ENCODE measurements at regions not wholly inside any gene's neighbourhood (a gene's known extent, or its start where the extent isn't known, plus 50 kb on each side); places are given as distances from the start of the nearest gene placed in this dataset.

GRCh38 chr5:107306594-107306993 lies 364.1 kb downstream of the EFNA5 start:
- H2BK120ac ChIP-seq (ENCODE audit: low read depth, low read length) = no peak overlapping the region
- intact Hi-C loops (cut with micrococcal nuclease) = no loop called here
- H2AFZ ChIP-seq (replicated peaks; ENCODE audit: low read length, poor library complexity) = no peak overlapping the region
- no peak overlapping the region for H3K4me3 ChIP-seq (ENCODE audit: insufficient read depth, low read depth, low read length)
- H3K9me1 ChIP-seq (ENCODE audit: insufficient read depth, low read length) = no peaks in the 10 kb centered on the region; the same call in 1 of the 2 replicates
- no peaks in the 10 kb centered on the region for H4K20me1 ChIP-seq (ENCODE audit: insufficient read depth, low read length)
- H2BK20ac ChIP-seq (ENCODE audit: low read depth, low read length) = no peak overlapping the region
- H4K5ac ChIP-seq (ENCODE audit: low read depth, low read length) = no peak overlapping the region
- in situ Hi-C loops (cut with MboI; ENCODE audit: low sequenced_read_pairs) = no loop called here
- no peaks in the 10 kb centered on the region; the same call in 1 of the 2 replicates for H3K27me3 ChIP-seq (ENCODE audit: control insufficient read depth, insufficient read depth, low read length)
- H3K14ac ChIP-seq (replicated peaks; ENCODE audit: low read depth, low read length) = no peak overlapping the region
- H3K9me3 ChIP-seq (ENCODE audit: control insufficient read depth, insufficient read depth, low read length) = no peaks in the 10 kb centered on the region
- no TSS peak for BruUV-seq (replicated peaks)
- no peak overlapping the region for H3K4ac ChIP-seq (ENCODE audit: low read depth, low read length)
- WGBS, 2 experiments (ENCODE audit: extremely low coverage in 2 of 2, insufficient read length in 1 of 2) = 75% methylated on average over 1 of the region's 3 CpGs; no CpG with 5 or more reads in 1 of the 2 experiments
- H3K36me3 ChIP-seq (ENCODE audit: control insufficient read depth, insufficient read depth, low read length) = no peaks in the 10 kb centered on the region
- no peak overlapping the region for H3K9ac ChIP-seq (ENCODE audit: low read depth, low read length)
- H3K4me2 ChIP-seq (ENCODE audit: low read depth, low read length) = no peak overlapping the region
- POLR2A ChIA-PET (ENCODE audit: unreplicated experiment) = no interaction called here
- H2AK9ac ChIP-seq (replicated peaks; ENCODE audit: low read depth, low read length, poor library complexity) = no peak overlapping the region
- CTCF ChIA-PET = interaction anchor here (0.6 kb wide), 1 partner anchor 42 kb away, joined by 3 read pairs; no protein-coding TSS in a partner anchor
- no peak overlapping the region for H3K27ac ChIP-seq (ENCODE audit: insufficient read depth, low read length)
- ATAC-seq (ENCODE audit: low read depth) (no peak), DNase-seq (no peak)
- peaks cover 7% of the 10 kb centered on the region; the same call in 1 of the 2 replicates for H3K4me1 ChIP-seq (ENCODE audit: control insufficient read depth, insufficient read depth, low read length)
- no peak overlapping the region for H3K23ac ChIP-seq (ENCODE audit: low read depth, low read length)
- H3K79me1 ChIP-seq (ENCODE audit: low read depth in 1 of 2, low read length in 2 of 2) = no peaks in the 10 kb centered on the region
- no peak overlapping the region for H3K56ac ChIP-seq (ENCODE audit: extremely low read depth, insufficient read depth, low read length)
- no peak overlapping the region for H4K91ac ChIP-seq (ENCODE audit: insufficient read depth, low read depth, low read length)
- no peak overlapping the region for H2BK5ac ChIP-seq (ENCODE audit: low read depth, low read length, poor library complexity, severe bottlenecking)
- no peak overlapping the region for H2AK5ac ChIP-seq (ENCODE audit: low read depth, low read length)
- H2BK15ac ChIP-seq (ENCODE audit: low read depth, low read length) = no peak overlapping the region
- dilution Hi-C loops (cut with HindIII; ENCODE audit: low sequenced_read_pairs, unreplicated experiment) = no loop called here
- no peak overlapping the region for H3K18ac ChIP-seq (ENCODE audit: low read depth, low read length)
- TF ChIP-seq RCOR1 (IDR thresholded peaks at IDR 0.05; ENCODE audit: insufficient replicate concordance, low read length) (no peak), NFE2L2 (IDR thresholded peaks at IDR 0.05; ENCODE audit: low read depth, low read length) (no peak), FOS (IDR thresholded peaks at IDR 0.05; ENCODE audit: low read depth, low read length) (no peak), RAD21 (IDR thresholded peaks at IDR 0.05; ENCODE audit: low read length) (no peak), MAFK (IDR thresholded peaks at IDR 0.05; ENCODE audit: low read depth, low read length) (no peak), ELK1 (IDR thresholded peaks at IDR 0.05; ENCODE audit: borderline replicate concordance, low read depth, low read length) (no peak), CTCF (conservative IDR thresholded peaks at IDR 0.05; ENCODE audit: low read depth, low read length) (no peak), POLR2A (IDR thresholded peaks at IDR 0.05; ENCODE audit: low read depth, low read length) (no peak), RFX5 (IDR thresholded peaks at IDR 0.05; ENCODE audit: low read depth, low read length) (no peak)
- no peak overlapping the region for H4K8ac ChIP-seq (ENCODE audit: low read depth in 2 of 2, low read length in 2 of 2)

Data from IMR-90 (cell line).